Non-pigmented ciliary epithelial cell (primary cell): ENCODE measurements at regions not wholly inside any gene's neighbourhood (a gene's known extent, or its start where the extent isn't known, plus 50 kb on each side); places are given as distances from the start of the nearest gene placed in this dataset.
"Not testable (repeated sequence)": the region's sequence is repeated elsewhere in the genome, so short reads cannot be mapped to it uniquely, and the experiment has no call there.

Experiments used
- DNase-seq: peaks from one replicate; pipeline ENCODE4 v3.0.0-alpha.2; 2010; ENCODE audit warnings: low read depth

DNA sequence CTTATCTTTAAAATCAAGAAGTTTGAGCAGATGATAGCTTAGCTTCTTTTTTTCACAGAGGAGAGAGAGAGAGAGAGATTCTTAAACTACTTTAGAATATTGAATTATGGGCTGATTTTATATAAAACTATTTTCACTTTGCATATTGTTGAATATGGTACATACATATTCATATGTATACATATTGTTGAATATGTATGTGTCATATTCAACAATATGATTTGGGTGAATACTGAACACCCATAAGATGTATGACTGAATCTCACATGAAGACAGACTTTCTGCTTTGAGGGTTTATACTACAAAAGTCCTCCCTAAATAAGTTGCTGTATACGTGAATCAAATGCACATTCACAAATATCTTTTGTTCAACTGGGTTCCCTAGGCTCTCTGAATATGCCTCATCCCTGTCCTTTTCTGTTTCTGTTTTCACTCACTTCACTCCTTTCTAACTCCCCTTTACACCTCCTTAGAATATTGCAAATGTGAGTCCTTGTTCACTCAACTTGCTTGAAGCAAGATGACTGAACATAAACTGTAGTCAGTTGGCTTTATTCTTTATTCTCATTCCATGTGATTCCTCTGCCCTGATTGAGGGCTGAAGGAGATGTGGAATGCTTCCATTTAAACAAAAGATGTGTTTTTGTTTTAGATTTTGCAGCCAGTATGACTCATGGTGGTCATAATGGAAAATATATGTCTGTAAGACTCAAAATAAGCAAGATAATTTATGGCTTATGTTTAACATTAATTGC, 225.4 kb upstream of the DAB2 start:
- DNase-seq = no peak

DNA sequence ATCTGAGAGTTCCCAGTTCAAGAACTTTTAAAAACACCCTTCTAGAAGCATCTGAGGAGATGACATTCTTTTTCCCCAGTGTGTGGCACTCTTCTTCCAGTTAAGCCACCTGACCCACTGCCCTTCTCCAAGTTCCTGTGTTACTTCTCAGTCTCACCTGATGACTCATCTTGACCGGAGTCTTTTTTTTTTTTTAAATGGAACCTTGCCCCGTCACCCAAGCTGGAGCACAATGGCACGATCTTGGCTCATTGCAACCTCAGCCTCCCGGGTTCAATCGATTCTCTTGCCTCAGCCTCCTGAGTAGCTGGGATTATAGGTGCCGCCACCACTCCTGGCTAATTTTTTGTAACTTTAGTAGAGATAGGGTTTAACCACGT, 224.1 kb upstream of the DAB2 start:
- no peak for DNase-seq

DNA sequence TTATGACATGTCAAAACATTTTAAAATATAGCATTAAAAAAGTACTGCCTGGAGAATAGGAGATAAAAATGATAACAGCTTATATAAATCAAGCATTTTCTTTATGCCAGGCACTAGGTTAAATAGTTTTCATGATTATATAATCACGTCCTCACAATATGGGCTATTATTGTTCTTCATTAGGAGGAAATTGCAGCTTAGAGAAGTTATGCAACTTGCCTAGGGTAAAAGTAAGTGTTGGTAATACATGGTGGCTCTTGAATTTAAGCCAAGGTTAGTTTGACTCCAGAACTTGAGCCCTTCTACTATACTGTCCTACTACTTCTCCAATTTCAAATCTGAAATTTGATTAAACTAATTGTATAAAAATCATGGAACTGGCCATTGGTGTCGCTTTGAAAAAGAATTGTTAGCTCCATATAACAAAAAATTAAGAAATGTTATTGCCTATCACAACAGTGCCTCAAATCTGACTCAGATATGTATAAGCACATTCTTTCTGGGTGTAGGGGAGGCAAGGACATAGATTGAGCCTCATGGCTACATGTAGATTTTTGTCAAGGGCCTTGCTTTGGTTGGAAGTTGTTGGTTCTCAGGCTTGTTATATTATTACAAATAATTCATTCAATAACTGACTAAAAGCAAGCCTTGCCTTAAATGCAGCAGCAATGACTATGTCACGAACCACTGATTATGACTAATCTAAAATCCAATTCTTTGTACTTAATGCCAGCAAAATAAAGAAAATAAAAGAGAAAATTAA, 223.5 kb upstream of the DAB2 start:
- no peak for DNase-seq

GRCh38 chr5:39640552-39640951, 215.8 kb upstream of the DAB2 start:
- DNase-seq = no peak

DNA sequence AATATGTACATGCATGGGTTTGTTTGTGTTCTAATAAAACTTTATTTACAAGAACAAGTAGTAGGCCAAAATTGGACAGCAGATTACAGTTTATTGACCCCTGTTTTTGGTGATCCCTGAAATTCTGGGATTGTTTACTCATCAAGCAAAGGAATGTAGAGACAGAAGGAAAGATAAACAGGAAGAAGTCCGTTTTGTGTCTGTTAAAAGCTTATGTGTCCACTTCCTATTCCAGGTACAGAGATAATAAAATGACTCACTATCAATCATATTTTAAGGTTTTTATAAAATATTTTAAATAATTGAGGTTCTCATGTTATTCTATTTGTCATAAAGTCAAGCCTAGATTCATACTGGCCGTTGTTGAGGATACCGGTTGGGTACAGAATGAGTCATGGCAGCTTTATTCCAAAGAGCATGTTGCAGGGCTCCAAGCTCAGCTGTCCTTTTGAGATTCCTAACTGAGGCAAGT, 214.9 kb upstream of the DAB2 start:
- DNase-seq = peak; percentile 46

DNA sequence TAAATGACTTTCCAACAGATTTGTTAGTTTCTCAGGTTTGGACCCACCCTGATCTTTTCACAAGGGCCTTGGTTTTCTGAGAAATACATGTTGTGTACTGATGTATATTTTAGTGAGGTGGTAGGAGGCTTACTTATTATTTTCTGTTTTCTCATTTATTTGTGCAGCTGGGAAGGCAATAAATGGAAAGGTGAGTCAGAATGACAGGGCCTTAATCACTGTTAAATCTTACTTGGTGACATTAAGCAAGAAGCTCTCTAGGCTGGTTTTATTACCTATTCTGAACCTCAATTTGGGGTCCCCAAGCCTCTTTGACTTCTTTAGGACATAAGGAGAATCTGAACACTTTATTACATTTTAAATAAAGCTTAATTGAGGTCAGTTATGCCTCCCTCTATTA, 214.0 kb upstream of the DAB2 start:
- DNase-seq = no peak

GRCh38 chr5:39633057-39633456, 208.3 kb upstream of the DAB2 start:
- no peak for DNase-seq

- DNase-seq = no peak
Measured at GRCh38 chr5:39631958-39632357, 207.2 kb upstream of the DAB2 start.

GRCh38 chr5:39629946-39630345, 205.2 kb upstream of the DAB2 start:
- no peak for DNase-seq

DNA sequence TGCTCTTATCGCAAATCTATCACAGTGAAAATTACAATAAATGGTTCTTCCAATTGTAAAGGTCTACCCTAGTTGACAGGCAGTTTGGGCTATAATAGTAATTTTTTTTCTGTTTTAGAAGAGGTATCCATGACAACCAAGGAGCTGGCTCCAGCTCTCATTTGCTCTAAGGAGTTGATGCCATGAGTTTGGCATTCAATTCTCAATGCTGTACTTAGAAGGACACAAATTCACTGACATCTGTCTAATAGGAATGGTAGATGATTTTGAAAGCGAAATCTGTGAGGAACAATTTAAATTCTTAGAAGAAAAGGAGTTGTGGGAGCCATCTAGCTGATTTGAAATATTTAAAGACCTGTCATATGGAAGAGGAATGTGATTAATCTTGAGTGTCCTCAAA, 203.6 kb upstream of the DAB2 start:
- DNase-seq = no peak

GRCh38 chr5:39624890-39625289, 200.1 kb upstream of the DAB2 start:
- no peak for DNase-seq

DNA sequence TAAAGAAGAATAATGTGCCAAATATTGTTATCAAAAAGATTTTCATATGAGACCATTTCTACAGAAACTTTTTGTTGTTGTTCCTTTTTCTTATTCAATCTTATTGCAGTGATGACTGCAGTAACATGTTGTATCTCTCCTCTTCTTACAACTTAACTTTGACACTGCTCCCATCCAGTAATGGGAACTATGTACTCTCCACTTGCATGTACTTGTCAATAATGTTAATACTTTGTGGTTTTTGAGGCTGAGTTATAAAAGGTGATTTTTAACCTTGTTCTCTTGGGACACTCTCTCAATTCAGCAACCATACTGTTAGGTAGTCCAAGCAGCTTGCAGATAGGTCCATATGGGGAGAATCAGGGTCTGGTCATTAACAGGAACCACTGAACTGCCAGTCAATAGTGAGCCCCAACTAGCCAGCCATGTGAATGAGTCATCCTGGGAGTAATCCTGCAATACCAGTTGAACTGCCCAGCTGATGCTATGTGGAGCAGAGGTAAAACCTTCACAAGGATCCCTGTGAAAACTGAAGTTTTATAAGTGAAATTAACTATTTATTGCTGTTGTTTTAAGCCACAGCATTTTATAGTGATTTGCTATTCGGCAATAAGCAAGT, 199.6 kb upstream of the DAB2 start:
- no peak for DNase-seq

- DNase-seq = no peak
Measured at GRCh38 chr5:39623291-39623865, 198.6 kb upstream of the DAB2 start.

DNA sequence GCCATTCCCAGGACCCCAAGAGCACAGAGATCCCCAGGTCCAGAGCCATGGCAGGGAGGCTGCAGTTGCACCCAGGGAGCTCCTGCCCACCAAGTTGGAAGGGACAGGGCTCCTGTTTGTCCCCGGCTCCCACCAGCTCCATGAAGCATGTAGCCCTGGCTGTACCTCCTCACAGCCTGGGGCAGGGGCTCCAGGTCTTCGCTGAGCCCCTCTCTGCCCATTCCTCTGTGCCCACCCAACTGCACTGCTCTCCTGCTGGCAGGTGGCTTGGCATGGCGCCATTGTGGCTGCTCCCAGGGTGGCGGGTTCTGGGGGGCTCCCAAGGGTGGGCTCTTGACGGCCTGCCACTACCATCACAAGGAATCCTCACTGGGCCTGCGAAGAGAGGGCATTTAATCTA, 197.5 kb upstream of the DAB2 start:
- DNase-seq = no peak

DNA sequence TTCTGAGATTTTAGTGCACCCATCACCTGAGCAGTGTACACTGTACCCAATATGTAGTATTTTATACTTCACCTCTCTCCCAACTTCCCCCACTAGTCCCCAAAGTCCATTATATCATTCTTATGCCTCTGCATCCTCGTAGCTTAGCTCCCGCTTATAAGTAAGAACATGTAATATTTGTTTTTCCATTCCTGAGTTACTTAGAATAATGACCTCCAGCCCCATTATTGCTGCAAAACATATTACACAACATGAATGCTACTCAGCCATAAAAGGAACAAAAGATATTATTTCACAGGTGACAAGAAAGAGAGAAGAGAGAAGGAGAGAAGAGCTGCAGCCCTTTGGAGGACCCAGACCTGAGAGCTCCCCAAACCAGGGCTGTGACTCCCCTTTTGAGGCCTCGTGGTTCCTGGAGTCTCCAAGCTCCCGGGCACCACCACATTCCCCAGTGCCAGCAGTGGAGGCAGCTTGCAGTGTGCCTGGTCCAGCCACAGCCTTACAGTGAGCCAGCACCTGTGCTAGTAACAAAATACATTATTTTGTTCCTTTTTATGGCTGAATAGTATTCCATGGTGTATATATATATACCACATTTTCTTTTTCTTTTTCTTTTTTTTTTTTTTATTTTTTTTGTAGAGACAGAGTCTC, 194.5 kb upstream of the DAB2 start:
- no peak for DNase-seq

GRCh38 chr5:39618391-39618790, 193.6 kb upstream of the DAB2 start:
- DNase-seq = no peak

DNA sequence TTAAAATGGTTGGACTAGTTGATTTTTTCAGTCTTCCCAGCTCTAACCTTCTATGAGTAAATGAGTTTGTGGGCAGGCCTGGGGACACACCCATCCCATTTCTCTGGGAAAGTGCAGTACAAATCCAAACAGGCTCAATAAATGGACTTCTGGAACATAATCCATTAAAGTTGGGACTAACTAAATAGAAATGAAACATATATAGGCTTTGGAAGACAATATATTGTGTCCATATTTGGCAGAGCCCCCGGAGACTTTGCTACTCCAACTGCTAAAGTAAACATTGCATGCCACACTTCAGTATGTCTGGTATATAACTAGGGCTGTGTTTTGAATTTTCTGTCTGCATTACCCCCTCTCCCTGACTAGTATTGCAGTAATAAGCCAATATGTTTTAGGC, 191.4 kb upstream of the DAB2 start:
- DNase-seq = no peak

DNA sequence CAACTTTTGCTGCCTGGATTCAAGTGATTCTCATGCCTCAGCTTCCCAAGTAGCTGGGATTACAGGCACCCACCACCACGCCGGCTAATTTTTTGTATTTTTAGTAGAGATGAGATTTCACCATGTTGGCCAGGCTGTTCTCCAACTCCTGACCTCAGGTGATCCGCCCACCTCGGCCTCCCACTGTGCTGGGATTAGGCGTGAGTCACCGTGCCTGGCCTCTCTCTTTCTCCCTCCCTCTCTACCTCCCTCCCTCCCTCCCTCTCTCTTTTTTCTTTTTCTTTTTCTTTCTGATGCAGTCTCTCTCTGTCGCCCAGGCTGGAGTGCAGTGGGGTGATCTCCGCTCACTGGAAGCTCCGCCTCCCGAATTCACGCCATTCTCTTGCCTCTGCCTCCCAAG, 186.3 kb upstream of the DAB2 start:
- not testable (repeated sequence) for DNase-seq

DNA sequence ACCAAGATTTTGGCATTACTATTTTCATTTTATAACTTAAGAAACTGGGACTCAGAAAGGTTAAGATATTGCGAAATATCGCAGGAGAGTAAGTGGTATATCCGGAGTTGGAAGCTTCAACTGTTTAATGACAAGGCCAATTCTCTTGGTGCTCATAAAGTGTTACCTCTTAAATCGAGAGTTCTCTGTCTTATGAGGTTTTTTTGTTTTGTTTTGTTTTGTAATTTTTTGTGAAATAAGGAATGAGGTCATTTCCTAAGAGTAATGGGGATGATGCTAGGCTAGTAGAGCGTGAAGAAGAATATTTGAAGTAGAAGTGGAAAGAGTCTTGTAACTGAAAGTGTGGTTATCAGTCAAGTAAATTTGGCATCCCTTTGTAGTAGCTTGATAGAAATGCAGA, 183.2 kb upstream of the DAB2 start:
- DNase-seq = no peak

GRCh38 chr5:39606591-39606990, 181.8 kb upstream of the DAB2 start:
- no peak for DNase-seq

DNA sequence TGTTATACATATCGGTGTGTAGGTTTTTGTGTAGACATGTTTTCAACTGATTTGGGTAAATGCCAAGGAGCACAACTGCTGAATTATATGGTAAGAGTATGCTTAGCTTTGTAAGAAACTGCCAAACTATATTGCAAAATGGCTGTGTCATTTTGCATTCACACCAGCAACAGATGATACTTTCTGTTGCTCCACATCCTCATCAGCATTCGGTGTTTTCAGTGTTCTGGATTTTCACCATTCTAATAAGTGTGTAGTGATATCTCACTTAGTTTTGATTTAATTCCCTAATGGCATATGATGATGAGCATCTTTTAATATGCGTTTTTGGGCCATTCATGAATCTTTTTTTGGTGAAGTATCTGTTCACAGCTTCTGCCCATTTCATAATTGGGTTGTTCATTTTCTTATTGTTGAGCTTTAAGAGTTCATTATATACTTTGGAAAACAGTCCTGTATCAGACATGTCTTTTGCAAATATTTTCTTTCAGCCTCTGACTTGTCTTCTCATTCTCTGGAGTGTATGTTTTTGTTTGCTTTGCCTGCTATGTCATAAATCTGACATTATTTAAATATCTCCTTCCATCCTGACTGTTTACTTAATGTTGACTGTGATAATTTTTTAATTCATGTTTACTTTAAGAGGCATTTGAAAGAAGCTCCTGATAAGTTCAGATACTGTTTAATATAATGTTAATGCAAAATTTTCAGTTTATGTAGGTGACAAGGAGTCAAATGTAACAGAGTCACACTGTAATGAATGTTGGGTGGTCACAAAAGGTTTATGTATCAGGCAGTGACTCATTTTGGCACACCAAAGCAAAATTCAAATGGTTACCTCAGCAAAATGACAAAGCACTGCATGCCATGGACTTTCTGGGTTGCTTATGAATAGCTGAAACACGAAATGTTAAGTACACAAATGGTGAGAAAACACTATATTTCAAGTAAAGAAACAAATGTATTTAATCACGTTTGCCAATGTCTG, 181.1 kb upstream of the DAB2 start:
- DNase-seq = no peak
